ENCODE measurements at regions not wholly inside any gene's neighbourhood (a gene's known extent, or its start where the extent isn't known, plus 50 kb on each side); places are given as distances from the start of the nearest gene placed in this dataset.

GRCh38 chr15:79212589-79213157 lies 69.8 kb upstream of the ANKRD34C start:
- DNase-seq (ENCODE audit: low read depth in 2 of 2), result no peak
- H3K4me3 ChIP-seq (replicated peaks in 1 of 2; ENCODE audit: low read depth in 2 of 2, low read length in 2 of 2), result no peak overlapping the region
- TF ChIP-seq, protein P1, sequence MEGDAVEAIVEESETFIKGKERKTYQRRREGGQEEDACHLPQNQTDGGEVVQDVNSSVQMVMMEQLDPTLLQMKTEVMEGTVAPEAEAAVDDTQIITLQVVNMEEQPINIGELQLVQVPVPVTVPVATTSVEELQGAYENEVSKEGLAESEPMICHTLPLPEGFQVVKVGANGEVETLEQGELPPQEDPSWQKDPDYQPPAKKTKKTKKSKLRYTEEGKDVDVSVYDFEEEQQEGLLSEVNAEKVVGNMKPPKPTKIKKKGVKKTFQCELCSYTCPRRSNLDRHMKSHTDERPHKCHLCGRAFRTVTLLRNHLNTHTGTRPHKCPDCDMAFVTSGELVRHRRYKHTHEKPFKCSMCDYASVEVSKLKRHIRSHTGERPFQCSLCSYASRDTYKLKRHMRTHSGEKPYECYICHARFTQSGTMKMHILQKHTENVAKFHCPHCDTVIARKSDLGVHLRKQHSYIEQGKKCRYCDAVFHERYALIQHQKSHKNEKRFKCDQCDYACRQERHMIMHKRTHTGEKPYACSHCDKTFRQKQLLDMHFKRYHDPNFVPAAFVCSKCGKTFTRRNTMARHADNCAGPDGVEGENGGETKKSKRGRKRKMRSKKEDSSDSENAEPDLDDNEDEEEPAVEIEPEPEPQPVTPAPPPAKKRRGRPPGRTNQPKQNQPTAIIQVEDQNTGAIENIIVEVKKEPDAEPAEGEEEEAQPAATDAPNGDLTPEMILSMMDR (IDR thresholded peaks at IDR 0.05; ENCODE audit: low read depth, low read length), result no peak

GRCh38 chr15:79211481-79211880 lies 71.0 kb upstream of the ANKRD34C start:
- no peak for DNase-seq (ENCODE audit: low read depth in 2 of 2)
- H3K4me3 ChIP-seq (replicated peaks in 1 of 2; ENCODE audit: low read depth in 2 of 2, low read length in 2 of 2), result no peak overlapping the region
- TF ChIP-seq, protein P1 (IDR thresholded peaks at IDR 0.05; ENCODE audit: low read depth, low read length), result no peak

- DNase-seq (ENCODE audit: low read depth in 2 of 2), result no peak
- TF ChIP-seq, protein P1 (IDR thresholded peaks at IDR 0.05; ENCODE audit: low read depth, low read length), result no peak
- no peak overlapping the region for H3K4me3 ChIP-seq (replicated peaks in 1 of 2; ENCODE audit: low read depth in 2 of 2, low read length in 2 of 2)
Measured at GRCh38 chr15:79209690-79210089, 72.8 kb upstream of the ANKRD34C start.

DNA sequence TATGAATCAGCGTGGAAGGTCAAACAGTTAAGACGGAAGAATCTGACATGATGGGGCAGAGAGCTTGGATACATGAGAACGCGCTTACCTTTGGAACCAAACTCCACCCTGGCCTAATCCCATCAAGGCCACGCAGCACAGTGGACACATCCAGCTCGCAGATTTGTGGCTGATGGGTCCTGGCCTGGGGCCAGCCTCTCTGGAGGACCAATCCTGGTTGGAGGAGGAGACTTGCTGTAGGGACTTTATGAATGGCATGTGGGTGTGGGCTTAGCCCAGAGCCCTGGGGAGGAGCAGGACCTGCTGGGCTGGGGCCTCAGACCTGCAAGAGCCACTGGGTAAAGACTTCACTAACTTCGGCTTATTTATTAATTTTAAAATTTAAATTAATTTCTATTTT lies 73.4 kb upstream of the ANKRD34C start:
- no peak overlapping the region for H3K4me3 ChIP-seq (replicated peaks in 1 of 2; ENCODE audit: low read depth in 2 of 2, low read length in 2 of 2)
- TF ChIP-seq, protein P1 (IDR thresholded peaks at IDR 0.05; ENCODE audit: low read depth, low read length), result no peak
- DNase-seq (ENCODE audit: low read depth in 2 of 2), result no peak

DNA sequence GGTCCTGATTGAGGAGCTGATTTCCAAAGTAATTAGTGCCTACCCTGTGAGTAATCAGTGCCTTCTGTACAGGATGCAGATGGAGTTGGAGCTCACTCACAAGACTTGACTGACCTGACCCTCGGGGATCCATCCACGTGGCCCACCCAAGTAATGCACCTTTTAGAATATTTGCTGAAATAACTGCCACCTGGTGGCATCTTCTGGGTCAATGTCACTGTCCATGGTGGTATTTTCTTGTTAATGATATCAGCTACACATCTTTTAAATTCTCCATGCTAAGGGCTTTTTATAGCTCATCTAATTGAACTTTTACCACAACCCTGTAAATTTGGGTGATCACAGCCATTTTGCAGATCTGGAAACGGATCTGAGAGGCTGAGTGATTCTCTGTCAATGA lies 74.3 kb upstream of the ANKRD34C start:
- no peak for DNase-seq (ENCODE audit: low read depth in 2 of 2)
- TF ChIP-seq, protein P1 (IDR thresholded peaks at IDR 0.05; ENCODE audit: low read depth, low read length), result no peak
- H3K4me3 ChIP-seq (replicated peaks in 1 of 2; ENCODE audit: low read depth in 2 of 2, low read length in 2 of 2), result no peak overlapping the region

- no peak overlapping the region for H3K4me3 ChIP-seq (replicated peaks in 1 of 2; ENCODE audit: low read depth in 2 of 2, low read length in 2 of 2)
- DNase-seq (ENCODE audit: low read depth in 2 of 2), result no peak
- TF ChIP-seq, protein P1 (IDR thresholded peaks at IDR 0.05; ENCODE audit: low read depth, low read length), result no peak
Measured at GRCh38 chr15:79206940-79207339, 75.6 kb upstream of the ANKRD34C start.

Measured in cardiac fibroblast (primary cell).